ENCODE measurements at regions not wholly inside any gene's neighbourhood (a gene's known extent, or its start where the extent isn't known, plus 50 kb on each side); places are given as distances from the start of the nearest gene placed in this dataset.

- H2BK120ac ChIP-seq (replicated peaks; ENCODE audit: low read depth, low read length) = no peak overlapping the region
- no peaks in the 10 kb centered on the region for H3K4me1 ChIP-seq (replicated peaks in 1 of 4; ENCODE audit: control insufficient read depth in 3 of 4, insufficient read depth in 4 of 4, low read length in 3 of 4)
- no peak overlapping the region for H2BK20ac ChIP-seq (ENCODE audit: low read length)
- no peak overlapping the region for H3K4me3 ChIP-seq (ENCODE audit: extremely low read depth in 1 of 4, insufficient read depth in 2 of 4, low read depth in 3 of 4, low read length in 4 of 4)
- H2BK12ac ChIP-seq (ENCODE audit: low read depth, low read length) = no peak overlapping the region
- H4K5ac ChIP-seq (ENCODE audit: insufficient read length, low read depth, low read length) = no peak overlapping the region
- H3K36me3 ChIP-seq (ENCODE audit: control insufficient read depth in 2 of 4, insufficient read depth in 4 of 4, low read length in 3 of 4) = no peaks in the 10 kb centered on the region
- no peak overlapping the region for H3K14ac ChIP-seq (ENCODE audit: insufficient read length)
- H2BK5ac ChIP-seq (ENCODE audit: low read depth, low read length) = no peak overlapping the region
- FAIRE-seq = no peak
- no peak overlapping the region for H3K4ac ChIP-seq (replicated peaks; ENCODE audit: insufficient read length, low read depth, low read length)
- H3K27me3 ChIP-seq (replicated peaks in 1 of 4; ENCODE audit: control insufficient read depth in 3 of 4, extremely low read depth in 1 of 4, insufficient read depth in 3 of 4, low read length in 3 of 4) = no peaks in the 10 kb centered on the region
- H3K27ac ChIP-seq (ENCODE audit: low read depth, low read length) = no peak overlapping the region
- ChIA-PET POLR2A (ENCODE audit: partially characterized antibody) (no interaction called here), CTCF (ENCODE audit: partially characterized antibody) (no interaction called here)
- no peak overlapping the region for H3K4me2 ChIP-seq (ENCODE audit: insufficient read depth in 1 of 2, low read depth in 2 of 2, low read length in 2 of 2)
- no peaks in the 10 kb centered on the region for H3K79me1 ChIP-seq (ENCODE audit: low read depth, low read length)
- H2BK15ac ChIP-seq (ENCODE audit: low read length) = no peak overlapping the region
- H2AK5ac ChIP-seq (ENCODE audit: low read depth, low read length) = no peak overlapping the region
- no peak overlapping the region for H3K23ac ChIP-seq (ENCODE audit: insufficient read length)
- no peak overlapping the region for H3K18ac ChIP-seq (ENCODE audit: extremely low read depth, low read length)
- no peak overlapping the region for H4K91ac ChIP-seq (replicated peaks; ENCODE audit: insufficient read length, low read length)
- no peaks in the 10 kb centered on the region for H4K20me1 ChIP-seq (replicated peaks in 1 of 2; ENCODE audit: control insufficient read depth in 1 of 2, insufficient read depth in 2 of 2, low read length in 2 of 2)
- no peak for DNase-seq (ENCODE audit: low read depth in 1 of 2, low spot score in 2 of 2)
- no peaks in the 10 kb centered on the region for H3K79me2 ChIP-seq (ENCODE audit: control insufficient read depth in 1 of 2, insufficient read depth in 2 of 2, low read length in 2 of 2)
- no peak overlapping the region for H4K8ac ChIP-seq (ENCODE audit: extremely low read depth, insufficient read depth, low read length)
- no peaks in the 10 kb centered on the region for H3K23me2 ChIP-seq (ENCODE audit: low read depth, low read length)
- H3K9me3 ChIP-seq (ENCODE audit: insufficient read depth in 2 of 2, low read depth in 1 of 2, low read length in 1 of 2) = no peaks in the 10 kb centered on the region
- no peak for TF ChIP-seq KDM1A (IDR thresholded peaks at IDR 0.05; ENCODE audit: borderline replicate concordance, low read length)
- H3K9ac ChIP-seq (replicated peaks in 1 of 4; ENCODE audit: extremely low read depth in 1 of 4, low read depth in 3 of 4, low read length in 3 of 4) = no peak overlapping the region
- H2AFZ ChIP-seq (ENCODE audit: low read length) = no peak overlapping the region
- no peak overlapping the region for H3K56ac ChIP-seq (replicated peaks; ENCODE audit: insufficient read length, low read depth, low read length)
Measured at GRCh38 chr9:81082221-81082620, 607.1 kb downstream of the TLE1 start.
